GM12878 (cell line): ENCODE measurements at regions not wholly inside any gene's neighbourhood (a gene's known extent, or its start where the extent isn't known, plus 50 kb on each side); places are given as distances from the start of the nearest gene placed in this dataset.

ENCODE experiments used
- ATAC-seq: fragments of 200-7000 bp; cut with Tn5 transposase; 3 replicates; pipeline ENCODE4 v1.9.1; 2020; ENCODE audit warnings: mild to moderate bottlenecking, moderate library complexity
- BruUV-seq: library from RNA; stranded (reverse); fragments of 400-500 nt; replicated peaks from 2 replicates; lab custom pipeline; 2021; lab: Mats Ljungman, UMichigan
- CTCF ChIA-PET: fragments of 300-600 bp; sonication (Branson Sonifier 250); formaldehyde crosslinking; extraction: SDS; loops from one replicate; lab custom pipeline; 2021; ENCODE audit warnings: inconsistent platforms; lab: Yijun Ruan, JAX
- POLR2A ChIA-PET: fragments of 350-600 bp; formaldehyde crosslinking; extraction: SDS; loops from one replicate; lab custom pipeline; 2021; ENCODE audit warnings: inconsistent platforms; lab: Charles Lee
- RAD21 ChIA-PET: fragments of 300-600 bp; sonication (Branson Sonifier 250); formaldehyde crosslinking; loops from one replicate; lab custom pipeline; 2023; ENCODE audit warnings: antibody characterized with exemption; ENCODE audit not compliant: unreplicated experiment; lab: Charles Lee
- SMC1A ChIA-PET: fragments of 300-600 bp; sonication (Branson Sonifier 250); formaldehyde crosslinking; loops from one replicate; lab custom pipeline; 2023; ENCODE audit not compliant: unreplicated experiment, uncharacterized antibody; lab: Charles Lee
- DNase-seq: peaks from one replicate; pipeline ENCODE4 v3.0.0-alpha.2; 2011; ENCODE audit warnings: low read depth, low spot score
- FAIRE-seq: peaks from 3 replicates; lab custom pipeline; 2011; peaks lifted over from hg19 to GRCh38; lab: Jason Lieb, UNC
- H2AFZ ChIP-seq: 2 replicates; pipeline ENCODE4 v1.6.0; 2011; ENCODE audit warnings: low read depth, low read length, control low read depth; ENCODE audit not compliant: control insufficient read depth
- H3K27ac ChIP-seq: 2 replicates; pipeline ENCODE4 v1.5.1; 2011; ENCODE audit warnings: control low read depth; ENCODE audit not compliant: control insufficient read depth, insufficient read depth
- H3K27me3 ChIP-seq, 2 experiments: replicated peaks in 1 of 2; 2 replicates each; pipeline versions ENCODE4 v1.6.0 to v1.6.1; 2011; ENCODE audit warnings: low read length in 1 of 2; ENCODE audit not compliant: control insufficient read depth in 2 of 2, insufficient read depth in 2 of 2
- H3K36me3 ChIP-seq, 2 experiments: 2 replicates each; pipeline ENCODE4 v1.5.1; 2011; ENCODE audit warnings: low read length in 1 of 2; ENCODE audit not compliant: control insufficient read depth in 2 of 2, insufficient read depth in 2 of 2
- H3K4me1 ChIP-seq: 2 replicates; pipeline ENCODE4 v1.6.1; 2011; ENCODE audit warnings: mild to moderate bottlenecking, low read length, moderate library complexity, mixed read lengths; ENCODE audit not compliant: control insufficient read depth, insufficient read depth
- H3K4me2 ChIP-seq: 2 replicates; pipeline ENCODE4 v1.6.0; 2011; ENCODE audit warnings: control low read depth; ENCODE audit not compliant: control insufficient read depth, insufficient read depth
- H3K4me3 ChIP-seq: fragments of 200-600 bp; sonication (generic); 2 replicates; pipeline ENCODE4 v1.5.1; 2016
- H3K79me2 ChIP-seq: 2 replicates; pipeline ENCODE4 v1.6.0; 2011; ENCODE audit warnings: low read length; ENCODE audit not compliant: control insufficient read depth, insufficient read depth
- H3K9ac ChIP-seq: 2 replicates; pipeline ENCODE4 v1.8.0; 2011; ENCODE audit warnings: low read length, control low read depth, mixed read lengths; ENCODE audit not compliant: control insufficient read depth, insufficient read depth
- H3K9me3 ChIP-seq: replicated peaks from 3 replicates; pipeline ENCODE4 v1.5.1; 2011; ENCODE audit warnings: mild to moderate bottlenecking, low read length; ENCODE audit not compliant: control insufficient read depth, insufficient read depth
- H4K20me1 ChIP-seq: 2 replicates; pipeline ENCODE4 v1.6.0; 2011; ENCODE audit not compliant: control insufficient read depth, insufficient read depth
- ASH2L ChIP-seq: fragments of 300-600, 200-600 bp; sonication (generic); IDR thresholded peaks from 2 replicates; pipeline ENCODE4 v1.6.1; 2017; ENCODE audit warnings: low read depth, mild to moderate bottlenecking, borderline replicate concordance
- BMI1 ChIP-seq: fragments of 450-650 bp; IDR thresholded peaks from 2 replicates; pipeline ENCODE4 v1.6.1; 2016; ENCODE audit warnings: mild to moderate bottlenecking, moderate library complexity, borderline replicate concordance
- ESRRA ChIP-seq: IDR thresholded peaks from 2 replicates; pipeline ENCODE4 v1.6.1; 2012; ENCODE audit warnings: mild to moderate bottlenecking, low read length, improper control_type of control experiment
- MTA2 ChIP-seq: fragments of 450-650 bp; IDR thresholded peaks from 2 replicates; pipeline ENCODE4 v1.6.1; 2016; ENCODE audit warnings: low read depth, mild to moderate bottlenecking, moderate library complexity
- MTA3 ChIP-seq: IDR thresholded peaks from 2 replicates; pipeline ENCODE4 v1.6.1; 2012; ENCODE audit warnings: low read length, inconsistent platforms, borderline replicate concordance
- PML ChIP-seq: IDR thresholded peaks from 2 replicates; pipeline ENCODE4 v1.6.1; 2012; ENCODE audit warnings: low read length, inconsistent platforms
- POLR2A ChIP-seq: IDR thresholded peaks from 2 replicates; pipeline ENCODE4 v1.6.1; 2011; ENCODE audit warnings: low read depth, mild to moderate bottlenecking, low read length
- POLR2AphosphoS2 ChIP-seq: IDR thresholded peaks from 2 replicates; pipeline ENCODE4 v1.6.1; 2011; ENCODE audit warnings: low read depth, mild to moderate bottlenecking, low read length, improper control_type of control experiment, moderate library complexity
- POLR2AphosphoS5 ChIP-seq: IDR thresholded peaks from 2 replicates; pipeline ENCODE4 v1.6.1; 2011; ENCODE audit warnings: mild to moderate bottlenecking, low read length, inconsistent platforms
- STAT1 ChIP-seq: fragments of 450-650 bp; conservative IDR thresholded peaks from 2 replicates; pipeline ENCODE4 v1.6.1; 2014; ENCODE audit warnings: antibody characterized with exemption, mild to moderate bottlenecking
- SUZ12 ChIP-seq: fragments of 200-600 bp; sonication (generic); IDR thresholded peaks from one replicate; pipeline ENCODE4 v1.6.1; 2018; ENCODE audit warnings: antibody characterized with exemption, mild to moderate bottlenecking; ENCODE audit not compliant: unreplicated experiment
- TBL1XR1 ChIP-seq: IDR thresholded peaks from 2 replicates; pipeline ENCODE4 v1.6.1; 2012; ENCODE audit warnings: low read depth, low read length, improper control_type of control experiment
- ZNF217 ChIP-seq: fragments of 450-650 bp; IDR thresholded peaks from 2 replicates; pipeline ENCODE4 v1.6.1; 2017; ENCODE audit warnings: antibody characterized with exemption, mild to moderate bottlenecking
- ZNF384 ChIP-seq: IDR thresholded peaks from 2 replicates; pipeline ENCODE4 v1.6.1; 2012; ENCODE audit warnings: low read depth, mild to moderate bottlenecking, low read length, improper control_type of control experiment, borderline replicate concordance
- ZZZ3 ChIP-seq: IDR thresholded peaks from 2 replicates; pipeline ENCODE4 v1.6.1; 2011; ENCODE audit warnings: low read depth; ENCODE audit not compliant: control insufficient read depth, insufficient read length
- WGBS: methylation state at CpG from one replicate; pipeline ENCODE4 v1.1.6; 2016; ENCODE audit warnings: low lambda C conversion rate; ENCODE audit not compliant: insufficient replicate concordance, insufficient coverage; ENCODE audit errors: missing lambda C conversion rate; 5-methylcytosine and 5-hydroxymethylcytosine counted together
- in situ Hi-C: fragments of 300-500 bp; cut with MboI; formaldehyde crosslinking; loops from 9 replicates; pipeline ENCODE4 v1.14.3; 2018; ENCODE audit warnings: mixed read lengths
- intact Hi-C: fragments of 100-400 bp; cut with micrococcal nuclease; formaldehyde crosslinking; loops from one replicate; pipeline ENCODE4 v1.14.2; 2022; ENCODE audit not compliant: unreplicated experiment
- TF ChIP-seq, protein P1 (sequence below): fragments of 450-650 bp; IDR thresholded peaks from 2 replicates; pipeline ENCODE4 v1.6.1; 2014; ENCODE audit warnings: mild to moderate bottlenecking
- TF ChIP-seq, protein P2 (sequence below): fragments of 450-650 bp; IDR thresholded peaks from 2 replicates; pipeline ENCODE4 v1.6.1; 2017; ENCODE audit warnings: mild to moderate bottlenecking, moderate library complexity

DNA sequence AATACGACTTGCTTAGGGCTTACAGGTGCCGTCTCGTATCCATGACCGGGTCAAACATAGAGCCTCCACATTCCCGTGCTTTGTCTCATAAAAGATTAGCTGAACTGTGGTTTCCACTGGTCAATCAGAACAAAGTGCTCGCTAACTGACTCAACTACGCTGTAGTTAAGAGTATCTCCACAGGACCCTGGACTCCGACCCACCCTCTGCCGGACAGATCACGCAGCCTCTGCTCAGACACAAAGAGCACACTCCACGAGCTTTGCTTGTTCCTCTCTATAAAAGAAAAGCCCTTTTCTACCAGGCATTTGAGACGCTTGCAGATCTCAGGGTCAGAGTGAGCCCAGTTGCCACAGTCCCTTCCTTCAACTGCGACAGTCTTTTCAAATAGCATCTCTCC is 298.7 kb upstream of the CDH4 start (continued):
- no peak for TF ChIP-seq ZNF217
- no peak for TF ChIP-seq ASH2L
- TF ChIP-seq ZZZ3, result no peak
- TF ChIP-seq, protein P1, sequence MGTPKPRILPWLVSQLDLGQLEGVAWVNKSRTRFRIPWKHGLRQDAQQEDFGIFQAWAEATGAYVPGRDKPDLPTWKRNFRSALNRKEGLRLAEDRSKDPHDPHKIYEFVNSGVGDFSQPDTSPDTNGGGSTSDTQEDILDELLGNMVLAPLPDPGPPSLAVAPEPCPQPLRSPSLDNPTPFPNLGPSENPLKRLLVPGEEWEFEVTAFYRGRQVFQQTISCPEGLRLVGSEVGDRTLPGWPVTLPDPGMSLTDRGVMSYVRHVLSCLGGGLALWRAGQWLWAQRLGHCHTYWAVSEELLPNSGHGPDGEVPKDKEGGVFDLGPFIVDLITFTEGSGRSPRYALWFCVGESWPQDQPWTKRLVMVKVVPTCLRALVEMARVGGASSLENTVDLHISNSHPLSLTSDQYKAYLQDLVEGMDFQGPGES, result no peak

DNA sequence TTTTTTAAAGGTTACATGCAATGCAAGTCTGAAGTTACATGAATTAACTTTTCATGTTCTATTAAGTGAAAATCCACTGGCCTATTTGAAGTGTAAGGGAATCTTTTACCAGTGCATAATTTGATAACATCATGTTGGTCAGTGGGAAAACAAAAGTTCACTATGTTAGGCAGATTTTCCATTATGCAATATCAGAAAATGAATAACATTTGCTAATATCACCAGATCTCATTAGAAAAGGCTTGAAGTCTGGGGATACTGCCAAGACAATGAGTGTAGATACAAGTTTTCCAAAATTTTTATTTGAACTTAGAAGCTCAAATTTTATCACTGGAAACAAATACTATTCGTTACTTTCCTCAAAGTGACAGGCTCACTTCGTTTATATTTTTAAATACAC is 296.4 kb upstream of the CDH4 start:
- no peak for FAIRE-seq

More for the DNA sequence above, 296.4 kb upstream of the CDH4 start:
- Histone ChIP-seq H2AFZ (no peak overlapping the region), H3K4me3 (no peak overlapping the region), H3K36me3 (no peaks in the 10 kb centered on the region), H3K9me3 (no peaks in the 10 kb centered on the region; the same call in 2 of the 3 replicates), H3K4me2 (no peak overlapping the region), H3K27ac (no peak overlapping the region)
- DNase-seq, result no peak
- BruUV-seq, result no TSS peak
- POLR2A ChIA-PET, result no interaction called here
- CTCF ChIA-PET, result no interaction called here
- TF ChIP-seq TBL1XR1 (no peak), SUZ12 (no peak), MTA3 (no peak), POLR2AphosphoS2 (no peak), MTA2 (no peak), POLR2AphosphoS5 (no peak), ESRRA (no peak), BMI1 (no peak), ZNF384 (no peak), POLR2A (no peak), STAT1 (no peak), PML (no peak)
- TF ChIP-seq, protein P2, sequence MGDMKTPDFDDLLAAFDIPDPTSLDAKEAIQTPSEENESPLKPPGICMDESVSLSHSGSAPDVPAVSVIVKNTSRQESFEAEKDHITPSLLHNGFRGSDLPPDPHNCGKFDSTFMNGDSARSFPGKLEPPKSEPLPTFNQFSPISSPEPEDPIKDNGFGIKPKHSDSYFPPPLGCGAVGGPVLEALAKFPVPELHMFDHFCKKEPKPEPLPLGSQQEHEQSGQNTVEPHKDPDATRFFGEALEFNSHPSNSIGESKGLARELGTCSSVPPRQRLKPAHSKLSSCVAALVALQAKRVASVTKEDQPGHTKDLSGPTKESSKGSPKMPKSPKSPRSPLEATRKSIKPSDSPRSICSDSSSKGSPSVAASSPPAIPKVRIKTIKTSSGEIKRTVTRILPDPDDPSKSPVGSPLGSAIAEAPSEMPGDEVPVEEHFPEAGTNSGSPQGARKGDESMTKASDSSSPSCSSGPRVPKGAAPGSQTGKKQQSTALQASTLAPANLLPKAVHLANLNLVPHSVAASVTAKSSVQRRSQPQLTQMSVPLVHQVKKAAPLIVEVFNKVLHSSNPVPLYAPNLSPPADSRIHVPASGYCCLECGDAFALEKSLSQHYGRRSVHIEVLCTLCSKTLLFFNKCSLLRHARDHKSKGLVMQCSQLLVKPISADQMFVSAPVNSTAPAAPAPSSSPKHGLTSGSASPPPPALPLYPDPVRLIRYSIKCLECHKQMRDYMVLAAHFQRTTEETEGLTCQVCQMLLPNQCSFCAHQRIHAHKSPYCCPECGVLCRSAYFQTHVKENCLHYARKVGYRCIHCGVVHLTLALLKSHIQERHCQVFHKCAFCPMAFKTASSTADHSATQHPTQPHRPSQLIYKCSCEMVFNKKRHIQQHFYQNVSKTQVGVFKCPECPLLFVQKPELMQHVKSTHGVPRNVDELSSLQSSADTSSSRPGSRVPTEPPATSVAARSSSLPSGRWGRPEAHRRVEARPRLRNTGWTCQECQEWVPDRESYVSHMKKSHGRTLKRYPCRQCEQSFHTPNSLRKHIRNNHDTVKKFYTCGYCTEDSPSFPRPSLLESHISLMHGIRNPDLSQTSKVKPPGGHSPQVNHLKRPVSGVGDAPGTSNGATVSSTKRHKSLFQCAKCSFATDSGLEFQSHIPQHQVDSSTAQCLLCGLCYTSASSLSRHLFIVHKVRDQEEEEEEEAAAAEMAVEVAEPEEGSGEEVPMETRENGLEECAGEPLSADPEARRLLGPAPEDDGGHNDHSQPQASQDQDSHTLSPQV, result no peak
- TF ChIP-seq, all 136 proteins: peak for 0
- ATAC-seq, result no peak
- ChIA-PET RAD21 (no interaction called here), SMC1A (no interaction called here)
- Histone ChIP-seq H3K4me1 (no peaks in the 10 kb centered on the region), H3K27me3 (no peaks in the 10 kb centered on the region), H4K20me1 (no peaks in the 10 kb centered on the region), H3K9ac (no peak overlapping the region), H3K79me2 (no peaks in the 10 kb centered on the region)
- intact Hi-C loops, result no loop called here
- in situ Hi-C loops, result loop anchor here (25.0 kb wide), 2 partner anchors 107 to 357 kb away; no protein-coding TSS in a partner anchor
- 7% methylated on average over 2 of the region's 2 CpGs for WGBS
